HG02678 (cell line): ENCODE measurements at regions not wholly inside any gene's neighbourhood (a gene's known extent, or its start where the extent isn't known, plus 50 kb on each side); places are given as distances from the start of the nearest gene placed in this dataset.
"Not testable (repeated sequence)": the region's sequence is repeated elsewhere in the genome, so short reads cannot be mapped to it uniquely, and the experiment has no call there.

Source experiments
- ATAC-seq: cut with Tn5 transposase; IDR thresholded peaks from one replicate; pipeline ENCODE4 v1.9.1; 2021; ENCODE audit warnings: mild to moderate bottlenecking, moderate library complexity; ENCODE audit not compliant: unreplicated experiment

DNA sequence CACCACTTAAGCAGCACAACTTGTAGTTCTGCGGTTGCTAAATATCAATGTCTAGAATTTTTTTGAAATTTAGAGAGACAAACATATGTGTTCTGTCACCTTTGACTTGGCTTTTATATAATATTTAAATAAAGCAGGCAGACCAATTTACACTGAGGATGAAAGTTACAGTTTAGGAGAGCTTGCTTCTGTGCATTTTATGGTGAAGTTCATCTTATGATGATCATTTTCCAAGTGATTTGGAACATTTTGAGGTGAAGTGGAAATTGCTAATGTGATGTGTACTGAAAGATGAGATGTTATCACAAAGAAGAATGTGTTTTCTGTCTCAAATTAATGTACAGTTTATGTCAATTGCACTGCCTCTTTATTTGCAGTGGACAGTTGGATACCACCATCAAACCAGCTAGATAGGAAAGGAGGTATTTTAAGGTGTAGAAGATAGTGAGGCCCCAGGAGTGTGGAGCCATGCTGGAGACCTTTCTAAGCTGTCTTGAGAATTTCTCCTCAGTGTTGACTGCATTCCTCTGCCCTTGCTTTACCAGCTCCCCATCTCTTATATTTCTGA lies 461.9 kb downstream of the UTRN start:
- no peak for ATAC-seq

DNA sequence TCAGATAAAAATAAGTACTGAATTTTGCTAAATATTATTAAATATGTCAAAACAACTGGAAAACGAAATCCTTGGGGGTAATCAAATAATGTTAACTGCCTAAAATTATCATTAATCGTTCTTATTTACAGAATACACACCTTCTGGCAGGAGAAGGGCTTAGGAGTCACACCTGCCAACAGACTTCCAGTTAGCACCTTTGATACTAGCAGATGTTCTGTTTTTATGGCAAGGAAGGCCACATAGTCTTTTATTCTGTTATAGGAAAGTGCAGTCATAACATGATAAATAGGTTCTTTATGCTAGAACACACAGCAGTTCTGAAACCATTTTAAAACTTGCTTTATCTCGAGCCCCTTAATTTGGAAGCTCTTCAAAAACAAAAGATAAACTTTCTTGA lies 464.1 kb downstream of the UTRN start:
- no peak for ATAC-seq

GRCh38 chr6:144753023-144753705 lies 468.0 kb downstream of the UTRN start:
- peak; percentile 94 for ATAC-seq

DNA sequence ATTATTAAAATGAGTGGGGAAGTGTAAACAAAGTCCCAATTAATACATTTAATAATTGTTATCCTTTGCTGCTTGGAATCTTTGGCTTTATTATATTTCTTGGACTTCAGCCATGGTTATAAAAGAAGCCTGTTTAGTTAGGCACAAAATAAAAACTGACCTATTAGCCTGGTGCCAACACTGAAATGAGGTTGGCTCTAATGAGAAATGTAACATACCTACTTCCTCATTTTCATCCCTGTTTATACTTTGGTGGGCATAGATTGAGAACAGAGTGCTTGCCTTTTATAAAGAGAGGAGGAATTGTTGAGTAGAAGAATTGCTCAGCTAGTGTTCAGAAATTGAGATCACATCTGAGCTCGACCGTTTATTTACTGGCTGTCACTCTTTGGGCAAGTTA lies 471.3 kb downstream of the UTRN start:
- ATAC-seq: no peak

DNA sequence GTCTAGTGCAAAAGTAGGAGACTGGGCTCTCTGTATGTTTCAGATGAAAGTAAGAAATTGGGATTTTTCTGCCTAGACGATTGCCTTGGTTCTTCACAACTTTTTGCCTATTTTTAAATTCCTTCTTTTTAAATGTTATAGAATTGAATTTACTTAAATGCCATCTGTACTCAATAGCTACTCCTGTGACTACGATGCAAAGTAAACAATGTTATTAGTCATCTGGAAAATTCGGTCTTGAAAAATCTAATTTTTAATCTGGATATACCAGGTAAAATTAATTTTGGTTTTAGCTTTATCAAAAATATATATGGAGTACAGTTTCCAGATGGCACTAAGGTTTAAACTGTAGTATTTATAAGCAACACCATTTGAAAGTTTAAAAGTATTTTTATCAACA lies 472.2 kb downstream of the UTRN start:
- no peak for ATAC-seq

DNA sequence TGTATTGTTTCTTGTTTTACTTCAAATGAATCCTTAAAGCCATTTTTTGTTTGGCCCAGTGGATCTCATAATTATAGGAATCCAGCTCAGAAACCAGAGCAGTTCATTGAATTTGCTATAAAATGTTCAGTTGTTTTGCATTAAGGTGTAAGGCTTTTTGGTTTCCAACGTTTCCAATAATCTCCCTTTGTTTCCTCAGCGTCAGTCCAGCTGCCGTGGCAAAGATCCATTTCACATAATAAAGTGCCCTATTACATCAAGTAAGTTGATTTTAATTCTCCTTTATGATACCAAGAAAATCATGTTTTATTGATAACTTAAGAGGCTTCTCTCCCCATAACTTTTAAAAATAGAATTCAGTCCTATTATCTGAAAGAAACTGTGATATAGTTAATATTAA lies 472.6 kb downstream of the UTRN start:
- no peak for ATAC-seq

- no peak for ATAC-seq
Observed at GRCh38 chr6:144758602-144759001, 473.5 kb downstream of the UTRN start.

DNA sequence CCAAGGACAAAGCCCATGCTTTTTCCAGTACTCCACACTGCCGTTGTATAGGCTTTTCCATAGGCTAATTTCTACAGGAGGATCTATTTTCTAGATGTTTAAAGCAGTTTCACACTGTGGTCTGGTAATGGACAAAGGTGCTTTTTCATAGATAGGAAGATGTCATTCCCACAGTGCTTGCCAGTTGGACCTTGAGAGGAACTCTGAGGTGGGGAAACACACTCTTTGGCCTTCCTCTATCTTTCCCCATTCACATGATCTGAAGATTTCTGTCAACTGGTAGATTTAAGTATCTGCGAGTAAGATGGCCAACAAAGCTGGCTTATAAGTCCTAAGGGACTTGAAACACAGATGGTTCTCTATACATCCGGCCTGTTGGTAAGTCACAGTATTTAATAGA lies 477.3 kb downstream of the UTRN start:
- ATAC-seq: no peak

- ATAC-seq: no peak
Observed at GRCh38 chr6:144767051-144767450, 481.9 kb downstream of the UTRN start.

- no peak for ATAC-seq
Observed at GRCh38 chr6:144768551-144769075, 483.5 kb downstream of the UTRN start.

DNA sequence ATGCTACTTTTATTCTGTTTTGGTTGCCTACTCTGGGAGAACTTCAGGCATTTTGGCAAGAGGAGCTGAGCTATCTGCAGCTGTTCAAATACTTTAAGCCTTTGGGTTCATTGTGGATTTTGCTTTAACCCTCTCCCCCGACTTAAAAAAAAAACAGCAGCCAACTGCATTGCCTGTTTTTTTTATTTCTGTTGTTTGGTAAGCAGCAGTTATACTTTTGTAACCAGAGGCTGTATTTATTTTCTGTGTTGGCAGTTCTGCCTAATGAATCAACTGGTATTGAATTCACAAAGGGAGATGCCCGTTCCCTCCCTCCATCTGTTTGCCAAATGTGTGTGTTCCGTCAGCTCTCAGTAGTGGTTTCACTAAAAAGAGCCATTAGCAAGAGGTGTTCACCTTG lies 484.0 kb downstream of the UTRN start:
- no peak for ATAC-seq

GRCh38 chr6:144776031-144776819 lies 491.1 kb downstream of the UTRN start:
- no peak for ATAC-seq

- ATAC-seq: peak; percentile 68
Observed at GRCh38 chr6:144777249-144777648, 492.1 kb downstream of the UTRN start.

- ATAC-seq: no peak
Observed at GRCh38 chr6:144778056-144778455, 492.9 kb downstream of the UTRN start.

DNA sequence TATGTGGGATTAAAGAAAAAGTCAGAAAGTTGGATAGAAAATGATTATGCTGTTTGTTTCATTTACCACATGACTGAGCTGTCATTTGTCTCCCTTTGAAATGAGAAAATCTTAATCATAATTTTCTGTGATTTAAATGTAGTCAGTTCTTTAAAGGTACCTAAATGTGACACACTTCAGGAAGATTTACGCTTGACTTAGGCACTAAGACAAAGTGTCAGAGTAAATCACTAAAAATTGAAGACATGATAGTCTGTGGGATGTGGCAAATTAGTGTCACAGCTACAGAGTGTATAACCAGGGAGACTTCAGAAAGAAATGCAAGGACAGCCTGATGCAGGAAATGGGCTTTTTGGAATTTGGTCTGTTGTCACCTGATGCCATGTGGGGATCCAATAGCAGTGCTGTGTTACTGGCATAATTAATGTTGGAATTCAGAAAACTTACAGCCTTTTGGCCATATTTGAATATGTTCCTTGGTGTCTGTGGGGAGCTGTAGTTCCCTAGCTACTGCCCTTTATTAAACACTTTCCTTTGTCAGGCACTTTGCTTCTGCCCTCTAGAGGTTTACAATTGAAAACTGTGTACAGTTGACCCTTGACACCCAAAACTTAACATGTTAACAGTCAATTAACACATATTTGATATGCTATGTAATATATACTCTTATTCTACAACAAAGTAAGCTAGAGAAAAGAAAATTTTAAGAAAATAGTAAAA lies 493.8 kb downstream of the UTRN start:
- peak; percentile 49 for ATAC-seq

- ATAC-seq: no peak
Observed at GRCh38 chr6:144781836-144782235, 496.7 kb downstream of the UTRN start.

GRCh38 chr6:144782634-144783033 lies 497.5 kb downstream of the UTRN start:
- ATAC-seq: no peak

DNA sequence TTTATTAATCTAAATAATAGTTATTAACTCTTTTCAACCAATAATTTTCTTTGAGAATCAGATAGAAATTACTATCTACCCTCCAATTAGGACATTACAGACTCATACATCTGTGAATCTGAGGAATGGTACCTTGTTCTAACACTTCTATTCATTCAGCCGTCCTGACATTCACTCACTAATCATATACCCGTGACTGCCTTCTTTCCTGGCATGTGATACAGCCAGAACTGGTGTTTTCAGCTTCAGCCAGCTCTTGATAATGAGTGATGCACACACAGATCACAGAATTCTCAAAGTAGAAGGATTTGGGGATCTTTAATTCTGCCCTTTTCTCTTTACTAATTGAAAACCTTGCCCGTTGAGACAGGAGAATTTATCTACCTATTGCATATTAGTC lies 499.9 kb downstream of the UTRN start:
- no peak for ATAC-seq

- ATAC-seq: no peak
Observed at GRCh38 chr6:144786825-144787224, 501.7 kb downstream of the UTRN start.

DNA sequence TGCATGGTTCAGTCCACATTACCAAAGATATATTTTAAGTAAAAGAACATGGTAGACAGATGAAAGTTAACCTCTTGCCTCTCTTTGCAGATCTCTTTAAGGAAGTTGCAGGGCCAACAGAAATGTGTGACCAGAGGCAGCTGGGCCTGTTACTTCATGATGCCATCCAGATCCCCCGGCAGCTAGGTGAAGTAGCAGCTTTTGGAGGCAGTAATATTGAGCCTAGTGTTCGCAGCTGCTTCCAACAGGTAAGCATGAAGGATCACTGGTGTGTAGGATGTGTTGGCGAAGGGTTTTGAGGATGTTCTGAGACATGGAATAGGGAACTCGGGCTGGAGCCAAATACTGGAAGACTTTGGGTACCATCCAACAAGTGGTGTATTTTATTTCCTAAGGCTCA lies 508.6 kb downstream of the UTRN start:
- no peak for ATAC-seq

GRCh38 chr6:144795022-144795421 lies 509.9 kb downstream of the UTRN start:
- ATAC-seq: not testable (repeated sequence)
